ENCODE measurements at regions not wholly inside any gene's neighbourhood (a gene's known extent, or its start where the extent isn't known, plus 50 kb on each side); places are given as distances from the start of the nearest gene placed in this dataset.

- TF ChIP-seq, protein P1, sequence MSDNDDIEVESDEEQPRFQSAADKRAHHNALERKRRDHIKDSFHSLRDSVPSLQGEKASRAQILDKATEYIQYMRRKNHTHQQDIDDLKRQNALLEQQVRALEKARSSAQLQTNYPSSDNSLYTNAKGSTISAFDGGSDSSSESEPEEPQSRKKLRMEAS (IDR thresholded peaks at IDR 0.05): no peak
- no peak for TF ChIP-seq CEBPB (IDR thresholded peaks at IDR 0.05)
- no peak for TF ChIP-seq EGR1 (IDR thresholded peaks at IDR 0.05)
- no peak for TF ChIP-seq NFIC (IDR thresholded peaks at IDR 0.05)
- no peak for TF ChIP-seq TEAD4 (IDR thresholded peaks at IDR 0.05)
- no peak for TF ChIP-seq REST (IDR thresholded peaks at IDR 0.05; ENCODE audit: low read depth)
- TF ChIP-seq RAD21 (IDR thresholded peaks at IDR 0.05; ENCODE audit: low read depth): no peak
- TF ChIP-seq CREB1 (IDR thresholded peaks at IDR 0.05; ENCODE audit: low read depth): no peak
- no peak for TF ChIP-seq FOXM1 (IDR thresholded peaks at IDR 0.05; ENCODE audit: borderline replicate concordance, low read depth)
- TF ChIP-seq ZBTB7A (IDR thresholded peaks at IDR 0.05; ENCODE audit: low read depth): no peak
- TF ChIP-seq EP300 (IDR thresholded peaks at IDR 0.05; ENCODE audit: borderline replicate concordance): no peak
- TF ChIP-seq USF1 (IDR thresholded peaks at IDR 0.05): no peak
- TF ChIP-seq TAF1 (IDR thresholded peaks at IDR 0.05; ENCODE audit: low read depth): no peak
Observed at GRCh38 chr12:59023861-59024424, 103.6 kb upstream of the LRIG3 start.
